Cardiac muscle cell (in vitro differentiated cells and primary cell): ENCODE measurements at regions not wholly inside any gene's neighbourhood (a gene's known extent, or its start where the extent isn't known, plus 50 kb on each side); places are given as distances from the start of the nearest gene placed in this dataset.
A peak's percentile ranks its signal among the peaks of the same experiment; 100 is the strongest.

Experiments used
- DNase-seq, 2 donors: peaks; one replicate each; pipeline versions ENCODE4 v3.0.0 to v3.0.0-alpha.2; 2010 to 2017; ENCODE audit warnings: low read depth in 1 of 2, low spot score in 1 of 2
- H3K27ac ChIP-seq: fragments of 200-600 bp; sonication (generic); 2 replicates; pipeline ENCODE4 v1.5.1; 2016
- H3K27me3 ChIP-seq: fragments of 200-600 bp; sonication (generic); 2 replicates; pipeline ENCODE4 v1.6.0; 2016; ENCODE audit warnings: control low read depth
- H3K36me3 ChIP-seq: fragments of 200-600 bp; sonication (generic); 2 replicates; pipeline ENCODE4 v1.5.1; 2016; ENCODE audit warnings: control low read depth
- H3K4me1 ChIP-seq: fragments of 200-600 bp; sonication (generic); 2 replicates; pipeline ENCODE4 v1.8.1; 2017; ENCODE audit warnings: low read depth, mild to moderate bottlenecking, mixed run types
- H3K4me3 ChIP-seq: fragments of 200-600 bp; sonication (generic); 2 replicates; pipeline ENCODE4 v1.5.1; 2016; ENCODE audit warnings: mild to moderate bottlenecking
- H3K9me3 ChIP-seq: fragments of 200-600 bp; sonication (generic); 2 replicates; pipeline ENCODE4 v1.5.1; 2017; ENCODE audit warnings: low read depth, mild to moderate bottlenecking, control low read depth
- TF ChIP-seq, protein P1 (sequence below): IDR thresholded peaks from 2 replicates; pipeline ENCODE4 v1.5.1; 2012; ENCODE audit warnings: low read depth, mild to moderate bottlenecking, low read length

DNA sequence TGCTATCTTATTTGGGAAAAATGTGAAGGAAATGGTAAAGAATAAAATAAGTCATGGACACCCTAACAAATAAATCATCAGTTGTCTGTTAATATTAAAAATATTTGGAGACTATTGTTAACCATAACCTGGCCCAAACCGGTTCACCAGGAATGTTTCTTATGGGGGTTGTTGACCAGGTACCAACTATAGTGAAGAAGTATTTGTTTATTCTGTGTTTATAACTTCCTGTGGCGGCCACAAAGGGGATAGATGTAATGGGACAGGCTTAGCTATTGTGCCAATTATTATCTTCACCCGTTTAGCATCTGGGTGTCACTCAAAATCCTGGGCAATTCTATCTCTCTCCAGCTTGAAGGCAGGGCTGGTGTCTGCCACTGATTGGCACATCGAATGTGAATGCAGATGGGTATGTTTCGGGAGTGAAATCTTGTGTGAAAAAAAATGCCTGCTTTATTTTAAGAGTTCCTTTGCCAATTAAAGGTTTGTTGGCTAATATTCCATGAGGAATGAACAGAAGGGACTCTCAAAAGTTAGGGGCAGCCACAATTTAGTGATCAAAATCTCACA lies 500.9 kb downstream of the ARL4A start:
- H3K4me1 ChIP-seq: no peaks in the 10 kb centered on the region
- DNase-seq: no peak

DNA sequence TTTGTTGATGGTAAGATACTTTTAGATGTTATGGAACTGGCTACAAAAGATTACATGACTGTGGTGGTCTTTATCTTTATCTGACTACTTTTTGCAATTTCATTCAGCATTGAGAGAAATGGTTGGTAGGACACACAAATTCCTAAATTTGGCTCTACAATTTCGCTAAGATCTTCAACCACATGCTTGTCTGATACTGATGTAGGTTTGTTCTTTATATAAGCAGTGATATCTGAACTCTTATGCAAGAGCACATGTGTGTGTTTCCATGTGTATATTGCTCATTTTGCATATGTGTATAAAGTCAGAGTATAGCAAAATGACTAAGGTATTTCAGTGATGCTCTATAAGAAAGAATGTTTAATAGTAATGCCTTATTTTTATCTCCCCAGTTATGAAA lies 501.5 kb downstream of the ARL4A start:
- Histone ChIP-seq H3K36me3 (no peaks in the 10 kb centered on the region), H3K27me3 (no peaks in the 10 kb centered on the region), H3K4me1 (no peaks in the 10 kb centered on the region), H3K9me3 (no peaks in the 10 kb centered on the region), H3K4me3 (no peak overlapping the region), H3K27ac (no peak overlapping the region)
- TF ChIP-seq, protein P1, sequence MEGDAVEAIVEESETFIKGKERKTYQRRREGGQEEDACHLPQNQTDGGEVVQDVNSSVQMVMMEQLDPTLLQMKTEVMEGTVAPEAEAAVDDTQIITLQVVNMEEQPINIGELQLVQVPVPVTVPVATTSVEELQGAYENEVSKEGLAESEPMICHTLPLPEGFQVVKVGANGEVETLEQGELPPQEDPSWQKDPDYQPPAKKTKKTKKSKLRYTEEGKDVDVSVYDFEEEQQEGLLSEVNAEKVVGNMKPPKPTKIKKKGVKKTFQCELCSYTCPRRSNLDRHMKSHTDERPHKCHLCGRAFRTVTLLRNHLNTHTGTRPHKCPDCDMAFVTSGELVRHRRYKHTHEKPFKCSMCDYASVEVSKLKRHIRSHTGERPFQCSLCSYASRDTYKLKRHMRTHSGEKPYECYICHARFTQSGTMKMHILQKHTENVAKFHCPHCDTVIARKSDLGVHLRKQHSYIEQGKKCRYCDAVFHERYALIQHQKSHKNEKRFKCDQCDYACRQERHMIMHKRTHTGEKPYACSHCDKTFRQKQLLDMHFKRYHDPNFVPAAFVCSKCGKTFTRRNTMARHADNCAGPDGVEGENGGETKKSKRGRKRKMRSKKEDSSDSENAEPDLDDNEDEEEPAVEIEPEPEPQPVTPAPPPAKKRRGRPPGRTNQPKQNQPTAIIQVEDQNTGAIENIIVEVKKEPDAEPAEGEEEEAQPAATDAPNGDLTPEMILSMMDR: no peak
- no peak for DNase-seq

More for the DNA sequence above, 500.9 kb downstream of the ARL4A start:
- Histone ChIP-seq H3K27ac (no peak overlapping the region), H3K36me3 (no peaks in the 10 kb centered on the region), H3K4me3 (no peak overlapping the region), H3K27me3 (no peaks in the 10 kb centered on the region), H3K9me3 (no peaks in the 10 kb centered on the region)
- TF ChIP-seq, protein P1: no peak

DNA sequence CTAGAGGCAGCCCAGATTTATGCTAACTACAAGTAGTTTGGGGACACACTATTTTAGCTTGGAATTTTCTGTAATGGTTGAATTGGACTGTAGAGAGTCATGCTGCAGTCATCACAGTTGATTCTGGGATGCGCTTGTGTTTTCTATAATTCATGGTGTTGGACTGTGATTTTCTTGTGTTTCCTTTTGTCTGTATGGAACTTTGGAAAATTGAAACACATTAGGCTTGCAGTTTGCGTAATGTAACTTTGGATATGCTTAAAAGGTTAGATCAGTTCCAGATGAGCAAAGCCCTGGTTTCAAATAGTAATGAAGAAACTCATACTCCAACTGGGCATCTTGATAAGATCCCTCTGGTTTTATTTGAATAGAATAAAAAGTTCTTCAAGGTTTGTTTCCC lies 502.2 kb downstream of the ARL4A start:
- H3K36me3 ChIP-seq: no peaks in the 10 kb centered on the region
- H3K27ac ChIP-seq: no peak overlapping the region
- H3K4me3 ChIP-seq: no peak overlapping the region
- no peaks in the 10 kb centered on the region for H3K9me3 ChIP-seq
- TF ChIP-seq, protein P1: no peak
- no peaks in the 10 kb centered on the region for H3K27me3 ChIP-seq
- DNase-seq: no peak
- H3K4me1 ChIP-seq: no peaks in the 10 kb centered on the region

DNA sequence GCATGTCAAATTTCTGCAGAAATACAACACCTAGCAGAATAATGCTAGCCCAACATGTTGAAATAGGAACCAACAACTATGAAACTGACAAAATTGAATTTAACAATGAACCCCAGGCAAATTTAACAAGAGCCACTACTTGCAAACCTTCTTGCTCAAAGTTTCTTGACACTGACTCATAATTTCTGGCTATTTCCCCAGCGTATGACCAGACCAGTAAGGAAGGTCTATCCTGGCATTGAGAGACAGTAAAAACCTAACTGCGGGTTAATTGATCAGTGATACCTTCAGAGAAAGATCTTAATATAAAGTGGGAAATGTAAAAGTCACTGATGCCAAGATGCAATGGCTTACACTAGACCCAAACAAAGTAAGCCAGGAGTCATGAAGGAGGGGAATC lies 510.1 kb downstream of the ARL4A start:
- DNase-seq: peak in 1 of 2 donors; percentile 33
- H3K36me3 ChIP-seq: no peaks in the 10 kb centered on the region
- TF ChIP-seq, protein P1: no peak
- no peak overlapping the region for H3K27ac ChIP-seq
- H3K27me3 ChIP-seq: no peaks in the 10 kb centered on the region
- no peaks in the 10 kb centered on the region for H3K9me3 ChIP-seq
- no peaks in the 10 kb centered on the region for H3K4me1 ChIP-seq
- H3K4me3 ChIP-seq: no peak overlapping the region

DNA sequence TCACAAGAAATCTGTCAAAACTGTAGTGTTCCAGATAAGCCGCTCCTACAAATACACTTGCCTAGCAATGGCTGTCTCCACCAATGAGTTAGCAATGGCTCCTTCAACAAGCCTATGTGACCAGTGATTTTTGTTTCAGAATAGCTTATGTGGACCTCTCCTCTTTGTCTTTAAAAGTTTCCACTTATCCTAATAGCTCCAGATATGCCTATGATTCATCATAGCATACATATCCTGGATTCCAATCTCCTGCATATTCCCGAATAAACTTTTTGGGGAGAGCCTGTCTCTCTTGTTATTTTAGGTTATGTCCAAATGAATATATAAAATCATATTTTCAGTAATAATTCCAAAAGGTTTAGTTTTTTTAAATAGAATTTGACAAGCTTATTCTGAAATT lies 510.6 kb downstream of the ARL4A start:
- Histone ChIP-seq H3K27ac (no peak overlapping the region), H3K4me3 (no peak overlapping the region), H3K27me3 (no peaks in the 10 kb centered on the region), H3K4me1 (no peaks in the 10 kb centered on the region), H3K9me3 (no peaks in the 10 kb centered on the region), H3K36me3 (no peaks in the 10 kb centered on the region)
- TF ChIP-seq, protein P1: no peak
- DNase-seq: no peak

DNA sequence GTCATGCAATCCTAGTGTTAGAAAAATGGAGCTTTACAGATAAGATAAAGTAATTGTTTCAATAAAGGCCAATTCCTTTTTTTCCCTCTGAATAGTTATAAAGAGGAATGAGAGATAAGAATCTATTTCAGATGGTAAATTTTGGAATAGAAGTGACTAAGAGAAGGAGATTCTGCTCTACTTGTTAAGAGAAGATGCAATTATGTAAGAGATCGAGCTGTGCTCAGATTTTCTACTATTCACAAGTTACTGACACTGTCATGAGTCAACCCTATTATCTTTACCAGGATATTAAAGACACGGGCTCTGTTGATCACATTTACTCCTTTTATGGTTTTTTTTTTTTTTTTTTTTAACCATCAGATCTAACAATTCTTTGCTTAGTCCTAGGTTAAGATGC lies 511.3 kb downstream of the ARL4A start:
- no peaks in the 10 kb centered on the region for H3K36me3 ChIP-seq
- no peak overlapping the region for H3K27ac ChIP-seq
- H3K9me3 ChIP-seq: no peaks in the 10 kb centered on the region
- H3K4me3 ChIP-seq: no peak overlapping the region
- H3K4me1 ChIP-seq: no peaks in the 10 kb centered on the region
- H3K27me3 ChIP-seq: no peaks in the 10 kb centered on the region
- TF ChIP-seq, protein P1: no peak
- DNase-seq: peak in 1 of 2 donors; percentile 11
